HuH-7 (cell line): ENCODE measurements at regions not wholly inside any gene's neighbourhood (a gene's known extent, or its start where the extent isn't known, plus 50 kb on each side); places are given as distances from the start of the nearest gene placed in this dataset.
"Not testable (repeated sequence)": the region's sequence is repeated elsewhere in the genome, so short reads cannot be mapped to it uniquely, and the experiment has no call there.

Experiments
- DNase-seq: peaks from one replicate; pipeline ENCODE4 v3.0.0; 2011; ENCODE audit warnings: low spot score

DNA sequence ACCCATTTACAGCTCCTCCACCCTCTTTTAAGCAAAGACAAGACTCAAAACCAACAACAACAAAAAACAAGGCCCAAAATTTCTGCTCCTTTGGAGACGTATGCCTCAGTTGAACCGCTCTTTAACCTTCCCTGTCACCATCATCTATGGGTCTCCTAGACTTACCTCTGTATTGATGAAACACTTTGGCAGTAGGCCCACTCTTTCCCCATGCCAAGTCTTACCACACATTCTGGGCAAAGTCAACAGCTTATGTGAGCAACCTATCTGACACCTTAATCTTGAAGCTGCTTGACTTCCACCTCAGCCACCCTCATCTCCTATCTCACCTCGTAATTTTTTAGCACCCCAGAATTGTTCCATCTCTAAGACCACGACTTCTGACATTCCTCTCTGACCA lies 99.7 kb upstream of the CXorf66 start:
- DNase-seq: no peak

DNA sequence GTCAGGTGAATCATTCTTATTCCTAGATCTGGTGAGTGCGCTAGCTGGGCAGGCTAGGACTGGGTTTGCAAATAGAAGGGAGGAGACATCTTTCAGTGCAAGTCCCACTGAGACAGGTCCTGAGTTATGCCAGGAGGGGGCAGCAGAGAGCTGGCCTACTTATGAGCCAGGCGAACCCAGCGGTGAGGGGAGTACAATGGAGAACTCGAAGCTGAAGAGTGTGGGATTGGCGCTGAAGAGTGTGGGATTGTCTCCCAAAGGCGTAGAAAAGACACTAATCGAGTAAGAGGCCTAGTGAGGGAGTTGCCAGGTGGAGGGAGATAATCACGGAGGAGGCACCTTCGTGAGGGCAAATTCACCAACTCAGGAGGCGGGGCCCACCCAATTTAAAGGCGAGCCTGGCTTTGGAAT lies 91.7 kb upstream of the CXorf66 start:
- peak; percentile 40 for DNase-seq

DNA sequence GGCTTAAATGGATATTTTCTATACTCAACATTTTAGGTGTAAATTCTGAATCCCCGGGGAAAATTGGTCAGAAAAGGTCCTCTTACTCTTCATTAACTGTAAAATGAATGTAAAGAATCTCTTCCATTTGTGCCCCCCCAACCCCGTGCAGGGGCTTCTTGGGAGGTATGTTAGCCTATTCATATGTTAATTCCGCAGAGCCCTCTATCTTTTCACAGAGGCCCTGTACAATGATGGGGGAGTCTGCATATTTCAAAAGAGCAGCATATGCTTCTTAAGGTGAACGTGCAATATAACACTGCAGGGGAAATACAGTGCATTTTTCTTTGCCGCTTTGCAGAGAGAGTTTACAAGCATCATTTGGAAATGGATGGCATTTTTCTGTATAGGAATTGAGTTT lies 88.5 kb upstream of the CXorf66 start:
- DNase-seq: no peak

DNA sequence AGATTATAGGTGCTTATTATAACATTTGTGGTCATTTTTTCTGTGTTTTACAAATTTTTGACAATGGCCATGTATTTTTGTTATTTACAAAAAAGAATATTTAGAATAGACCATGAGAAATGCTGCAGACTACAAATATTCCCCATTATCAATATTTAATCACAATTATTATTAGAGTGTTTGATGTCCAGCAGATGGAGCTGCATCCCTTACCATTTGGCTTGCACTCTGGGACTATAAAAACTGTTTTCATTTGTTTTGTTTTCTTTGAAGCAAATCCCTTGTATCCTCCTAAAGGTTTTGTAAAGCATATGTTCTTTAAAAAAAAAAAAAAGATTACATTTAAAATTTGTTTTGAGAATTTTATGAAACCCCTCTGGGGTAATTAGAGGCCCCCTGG lies 85.6 kb upstream of the CXorf66 start:
- DNase-seq: no peak

DNA sequence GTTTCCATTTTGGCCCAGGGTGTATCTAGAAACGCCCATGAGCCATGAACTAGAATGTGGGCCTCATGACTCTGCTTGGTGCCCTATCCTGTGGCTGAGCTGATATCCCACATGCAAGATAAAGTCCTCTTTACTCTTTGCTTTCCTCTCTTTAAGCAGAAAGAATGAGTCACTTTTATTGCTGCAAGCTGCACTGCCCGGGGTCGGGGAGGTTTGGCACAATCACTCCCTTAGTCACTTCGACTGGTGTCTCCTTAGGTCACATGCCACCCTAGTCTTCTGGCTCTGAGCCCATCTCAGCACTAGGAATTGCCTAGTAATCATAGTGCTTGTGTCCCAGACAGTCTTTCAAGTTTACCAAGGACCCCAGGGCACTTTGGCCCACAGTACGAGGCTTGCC lies 75.1 kb upstream of the CXorf66 start:
- DNase-seq: no peak

DNA sequence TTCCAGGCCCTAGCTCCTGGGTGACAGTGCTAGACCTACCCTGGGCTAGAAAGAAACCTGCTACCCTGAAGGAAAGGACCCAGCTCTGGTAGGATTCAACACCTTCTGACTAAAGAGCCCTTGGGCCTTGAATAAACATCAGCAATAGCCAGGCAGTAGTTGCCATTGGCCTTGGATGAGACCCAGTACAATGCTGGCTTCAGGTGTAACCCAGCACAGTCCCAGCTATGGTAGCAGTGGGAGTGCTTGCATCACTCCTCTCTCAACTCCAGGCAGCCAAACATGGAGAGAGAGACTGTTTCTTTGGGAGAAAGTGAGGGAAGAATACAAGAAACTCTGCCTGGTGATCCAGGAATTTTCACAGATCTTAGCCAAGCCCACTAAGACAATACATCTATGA lies 73.5 kb upstream of the CXorf66 start:
- no peak for DNase-seq

DNA sequence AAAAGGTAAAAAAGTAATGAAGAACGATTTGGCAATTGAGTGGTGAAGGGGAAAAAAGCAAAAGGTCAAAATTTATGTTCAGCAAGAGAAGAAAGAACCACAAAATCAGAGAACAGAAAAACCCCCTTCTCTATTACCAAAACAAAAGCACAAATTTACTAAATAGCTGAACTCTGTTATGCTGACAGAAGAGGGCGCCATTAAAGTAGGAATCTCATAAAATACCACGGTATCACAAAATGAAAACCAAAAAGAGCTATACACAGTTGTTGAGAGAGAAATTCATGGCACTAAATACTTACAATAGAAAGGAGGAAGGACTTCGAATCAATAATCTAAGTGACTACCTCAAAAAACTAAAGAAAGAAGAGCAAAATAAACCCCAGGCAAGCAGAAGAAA lies 69.6 kb upstream of the CXorf66 start:
- DNase-seq: no peak

DNA sequence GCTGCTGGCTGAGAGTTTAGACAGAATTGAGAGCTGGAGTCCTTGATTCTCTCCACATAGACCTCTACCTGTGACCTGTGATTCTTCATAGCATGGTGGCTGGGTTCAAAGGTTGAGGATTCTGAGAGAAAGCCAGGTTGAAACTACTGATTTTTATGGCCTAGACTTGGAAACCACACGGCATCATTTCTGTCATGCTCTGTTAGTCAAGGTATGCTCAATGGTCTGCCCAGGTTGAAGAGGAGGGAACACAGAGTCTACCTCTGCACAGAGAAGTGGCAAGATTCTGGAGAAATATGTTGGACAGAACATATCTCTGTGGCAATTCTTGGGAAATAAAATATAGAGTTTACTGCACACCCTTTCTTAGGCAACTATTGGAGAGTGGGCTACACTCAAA lies 57.2 kb upstream of the CXorf66 start:
- DNase-seq: no peak

DNA sequence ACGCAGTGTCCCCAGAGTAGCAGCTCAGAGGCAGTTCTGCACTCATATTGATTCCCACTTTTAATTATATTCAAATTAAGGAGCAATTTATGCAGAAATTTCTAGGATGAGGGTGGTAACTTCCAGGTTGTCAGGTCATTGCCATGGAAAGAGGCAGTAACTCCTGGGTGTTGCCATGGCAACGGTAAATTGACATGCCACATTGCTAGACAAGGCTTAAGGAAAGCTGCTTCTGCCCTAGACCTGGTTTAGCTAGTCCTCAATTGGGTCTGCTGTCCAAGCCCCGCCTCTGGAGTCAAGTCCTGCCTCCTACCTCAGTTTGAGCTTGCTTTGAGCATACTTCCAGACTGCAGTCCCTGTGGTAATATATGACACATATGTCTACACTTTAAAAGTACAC lies 53.8 kb upstream of the CXorf66 start:
- DNase-seq: not testable (repeated sequence)
